ENCODE measurements at regions not wholly inside any gene's neighbourhood (a gene's known extent, or its start where the extent isn't known, plus 50 kb on each side); places are given as distances from the start of the nearest gene placed in this dataset.

GRCh38 chr5:163005949-163006348 lies 431.4 kb upstream of the CCNG1 start:
- Mint-ChIP-seq H3K9me3 (ENCODE audit: low read depth) (peaks cover 7% of the 10 kb centered on the region), H3K4me1 (ENCODE audit: low read depth) (no peaks in the 10 kb centered on the region), H3K27ac (ENCODE audit: unreplicated experiment) (no peak overlapping the region), H3K36me3 (ENCODE audit: low read depth) (no peaks in the 10 kb centered on the region), H3K27me3 (ENCODE audit: low read depth) (no peaks in the 10 kb centered on the region), H3K4me3 (ENCODE audit: unreplicated experiment) (no peak overlapping the region)
- no peak for TF ChIP-seq CTCF (IDR thresholded peaks at IDR 0.05)
- DNase-seq (ENCODE audit: low spot score), result no peak

- Mint-ChIP-seq H3K36me3 (ENCODE audit: low read depth) (no peaks in the 10 kb centered on the region), H3K27me3 (ENCODE audit: low read depth) (no peaks in the 10 kb centered on the region), H3K9me3 (ENCODE audit: low read depth) (no peaks in the 10 kb centered on the region), H3K4me1 (ENCODE audit: low read depth) (no peaks in the 10 kb centered on the region), H3K27ac (ENCODE audit: unreplicated experiment) (no peak overlapping the region), H3K4me3 (ENCODE audit: unreplicated experiment) (no peak overlapping the region)
- no peak for TF ChIP-seq CTCF (IDR thresholded peaks at IDR 0.05)
- no peak for DNase-seq (ENCODE audit: low spot score)
These were observed 414.7 kb upstream of the CCNG1 start for GRCh38 chr5:163022582-163023128.

- Mint-ChIP-seq H3K4me1 (ENCODE audit: low read depth) (no peaks in the 10 kb centered on the region), H3K9me3 (ENCODE audit: low read depth) (no peaks in the 10 kb centered on the region), H3K36me3 (ENCODE audit: low read depth) (no peaks in the 10 kb centered on the region), H3K27ac (ENCODE audit: unreplicated experiment) (no peak overlapping the region), H3K4me3 (ENCODE audit: unreplicated experiment) (no peak overlapping the region), H3K27me3 (ENCODE audit: low read depth) (no peaks in the 10 kb centered on the region)
- TF ChIP-seq CTCF (IDR thresholded peaks at IDR 0.05), result no peak
- DNase-seq (ENCODE audit: low spot score), result no peak
These were observed 413.5 kb upstream of the CCNG1 start for GRCh38 chr5:163023846-163024245.

- TF ChIP-seq CTCF (IDR thresholded peaks at IDR 0.05), result no peak
- no peaks in the 10 kb centered on the region for H3K9me3 Mint-ChIP-seq (ENCODE audit: low read depth)
- no peaks in the 10 kb centered on the region for H3K36me3 Mint-ChIP-seq (ENCODE audit: low read depth)
- H3K27ac Mint-ChIP-seq (ENCODE audit: unreplicated experiment), result no peak overlapping the region
- DNase-seq (ENCODE audit: low spot score), result no peak
- no peak overlapping the region for H3K4me3 Mint-ChIP-seq (ENCODE audit: unreplicated experiment)
- H3K4me1 Mint-ChIP-seq (ENCODE audit: low read depth), result no peaks in the 10 kb centered on the region
- H3K27me3 Mint-ChIP-seq (ENCODE audit: low read depth), result peaks cover 1% of the 10 kb centered on the region
These were observed 412.5 kb upstream of the CCNG1 start for GRCh38 chr5:163024936-163025335.

GRCh38 chr5:163033656-163034055 lies 403.7 kb upstream of the CCNG1 start:
- H3K27ac Mint-ChIP-seq (ENCODE audit: unreplicated experiment), result no peak overlapping the region
- H3K36me3 Mint-ChIP-seq (ENCODE audit: low read depth), result no peaks in the 10 kb centered on the region
- no peak for DNase-seq (ENCODE audit: low spot score)
- H3K27me3 Mint-ChIP-seq (ENCODE audit: low read depth), result peaks cover 1% of the 10 kb centered on the region
- no peak for TF ChIP-seq CTCF (IDR thresholded peaks at IDR 0.05)
- H3K9me3 Mint-ChIP-seq (ENCODE audit: low read depth), result peaks cover 12% of the 10 kb centered on the region
- no peaks in the 10 kb centered on the region for H3K4me1 Mint-ChIP-seq (ENCODE audit: low read depth)
- H3K4me3 Mint-ChIP-seq (ENCODE audit: unreplicated experiment), result no peak overlapping the region

Data from chondrocyte (in vitro differentiated cells).